NB4 (cell line): ENCODE measurements at regions not wholly inside any gene's neighbourhood (a gene's known extent, or its start where the extent isn't known, plus 50 kb on each side); places are given as distances from the start of the nearest gene placed in this dataset.

ENCODE experiments used
- MYC ChIP-seq: IDR thresholded peaks from 2 replicates; pipeline ENCODE4 v1.6.1; 2011; ENCODE audit warnings: low read depth, low read length
- POLR2A ChIP-seq: IDR thresholded peaks from 2 replicates; pipeline ENCODE4 v1.6.1; 2011; ENCODE audit warnings: mild to moderate bottlenecking; ENCODE audit not compliant: insufficient read length; ENCODE audit errors: extremely low read depth
- TF ChIP-seq, protein P1 (sequence below): IDR thresholded peaks from one replicate; pipeline ENCODE4 v1.5.1; 2012; ENCODE audit warnings: low read depth, low read length
- TF ChIP-seq, protein P2 (sequence below): IDR thresholded peaks from 2 replicates; pipeline ENCODE4 v1.6.1; 2011; ENCODE audit warnings: low read depth, low read length

- TF ChIP-seq, protein P1, sequence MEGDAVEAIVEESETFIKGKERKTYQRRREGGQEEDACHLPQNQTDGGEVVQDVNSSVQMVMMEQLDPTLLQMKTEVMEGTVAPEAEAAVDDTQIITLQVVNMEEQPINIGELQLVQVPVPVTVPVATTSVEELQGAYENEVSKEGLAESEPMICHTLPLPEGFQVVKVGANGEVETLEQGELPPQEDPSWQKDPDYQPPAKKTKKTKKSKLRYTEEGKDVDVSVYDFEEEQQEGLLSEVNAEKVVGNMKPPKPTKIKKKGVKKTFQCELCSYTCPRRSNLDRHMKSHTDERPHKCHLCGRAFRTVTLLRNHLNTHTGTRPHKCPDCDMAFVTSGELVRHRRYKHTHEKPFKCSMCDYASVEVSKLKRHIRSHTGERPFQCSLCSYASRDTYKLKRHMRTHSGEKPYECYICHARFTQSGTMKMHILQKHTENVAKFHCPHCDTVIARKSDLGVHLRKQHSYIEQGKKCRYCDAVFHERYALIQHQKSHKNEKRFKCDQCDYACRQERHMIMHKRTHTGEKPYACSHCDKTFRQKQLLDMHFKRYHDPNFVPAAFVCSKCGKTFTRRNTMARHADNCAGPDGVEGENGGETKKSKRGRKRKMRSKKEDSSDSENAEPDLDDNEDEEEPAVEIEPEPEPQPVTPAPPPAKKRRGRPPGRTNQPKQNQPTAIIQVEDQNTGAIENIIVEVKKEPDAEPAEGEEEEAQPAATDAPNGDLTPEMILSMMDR, result no peak
- TF ChIP-seq POLR2A (no peak), MYC (no peak)
- TF ChIP-seq, protein P2, sequence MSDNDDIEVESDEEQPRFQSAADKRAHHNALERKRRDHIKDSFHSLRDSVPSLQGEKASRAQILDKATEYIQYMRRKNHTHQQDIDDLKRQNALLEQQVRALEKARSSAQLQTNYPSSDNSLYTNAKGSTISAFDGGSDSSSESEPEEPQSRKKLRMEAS, result no peak
These were observed 421.2 kb downstream of the CCDC91 start for GRCh38 chr12:28611449-28611848.
